SKM-1 (cell line): ENCODE measurements at regions not wholly inside any gene's neighbourhood (a gene's known extent, or its start where the extent isn't known, plus 50 kb on each side); places are given as distances from the start of the nearest gene placed in this dataset.

Experiments
- DNase-seq: peaks from one replicate; lab custom pipeline; 2025; ENCODE audit not compliant: unreplicated experiment; lab: John Stamatoyannopoulos, UW

GRCh38 chr16:9500872-9501271, 409.4 kb downstream of the HAPSTR1 start:
- DNase-seq, result no peak

GRCh38 chr16:9503251-9503984, 412.0 kb downstream of the HAPSTR1 start:
- DNase-seq, result no peak

- no peak for DNase-seq
These were observed 417.0 kb downstream of the HAPSTR1 start for GRCh38 chr16:9508328-9508936.

- no peak for DNase-seq
These were observed 418.2 kb downstream of the HAPSTR1 start for GRCh38 chr16:9509663-9510062.

- DNase-seq, result no peak
These were observed 419.9 kb downstream of the HAPSTR1 start for GRCh38 chr16:9511389-9511788.

GRCh38 chr16:9516444-9516843, 425.0 kb downstream of the HAPSTR1 start:
- DNase-seq, result no peak

GRCh38 chr16:9518051-9518450, 426.6 kb downstream of the HAPSTR1 start:
- DNase-seq, result no peak

GRCh38 chr16:9518581-9518980, 427.1 kb downstream of the HAPSTR1 start:
- no peak for DNase-seq

GRCh38 chr16:9521749-9522370, 430.4 kb downstream of the HAPSTR1 start:
- no peak for DNase-seq

- DNase-seq, result no peak
These were observed 431.2 kb downstream of the HAPSTR1 start for GRCh38 chr16:9522614-9523013.

- no peak for DNase-seq
These were observed 432.6 kb downstream of the HAPSTR1 start for GRCh38 chr16:9523994-9524393.

- DNase-seq, result no peak
These were observed 433.6 kb downstream of the HAPSTR1 start for GRCh38 chr16:9525037-9525436.

- no peak for DNase-seq
These were observed 435.3 kb downstream of the HAPSTR1 start for GRCh38 chr16:9526791-9527190.

- no peak for DNase-seq
These were observed 436.5 kb downstream of the HAPSTR1 start for GRCh38 chr16:9527976-9528375.

- no peak for DNase-seq
These were observed 437.2 kb downstream of the HAPSTR1 start for GRCh38 chr16:9528511-9529079.

GRCh38 chr16:9533042-9533441, 441.6 kb downstream of the HAPSTR1 start:
- no peak for DNase-seq

GRCh38 chr16:9534759-9535158, 443.3 kb downstream of the HAPSTR1 start:
- no peak for DNase-seq

GRCh38 chr16:9536905-9537304, 445.5 kb downstream of the HAPSTR1 start:
- DNase-seq, result no peak

GRCh38 chr16:9539346-9539745, 447.9 kb downstream of the HAPSTR1 start:
- DNase-seq, result no peak

- DNase-seq, result no peak
These were observed 450.3 kb downstream of the HAPSTR1 start for GRCh38 chr16:9541723-9542122.

- DNase-seq, result no peak
These were observed 450.8 kb downstream of the HAPSTR1 start for GRCh38 chr16:9542165-9542755.
